ENCODE measurements at regions not wholly inside any gene's neighbourhood (a gene's known extent, or its start where the extent isn't known, plus 50 kb on each side); places are given as distances from the start of the nearest gene placed in this dataset.

- no peak for TF ChIP-seq CTCF (IDR thresholded peaks at IDR 0.05; ENCODE audit: low read depth, low read length)
- no peaks in the 10 kb centered on the region for H3K9me3 ChIP-seq
- H3K4me3 ChIP-seq (ENCODE audit: low read depth, low read length) = no peak overlapping the region
- H3K4me1 ChIP-seq = no peaks in the 10 kb centered on the region
- no peaks in the 10 kb centered on the region for H3K36me3 ChIP-seq
- H3K27me3 ChIP-seq = no peaks in the 10 kb centered on the region
- no peak for DNase-seq
These were observed 970.2 kb downstream of the BCL11A start for GRCh38 chr2:59583173-59583765.

GRCh38 chr2:59578349-59578748 is 975.1 kb downstream of the BCL11A start:
- no peak for DNase-seq
- Histone ChIP-seq H3K9me3 (no peaks in the 10 kb centered on the region), H3K36me3 (no peaks in the 10 kb centered on the region), H3K4me1 (no peaks in the 10 kb centered on the region), H3K27me3 (no peaks in the 10 kb centered on the region), H3K4me3 (ENCODE audit: low read depth, low read length) (no peak overlapping the region)
- TF ChIP-seq CTCF (IDR thresholded peaks at IDR 0.05; ENCODE audit: low read depth, low read length) = no peak

GRCh38 chr2:59575191-59575590 is 978.3 kb downstream of the BCL11A start:
- TF ChIP-seq CTCF (IDR thresholded peaks at IDR 0.05; ENCODE audit: low read depth, low read length) = no peak
- Histone ChIP-seq H3K4me1 (no peaks in the 10 kb centered on the region), H3K9me3 (no peaks in the 10 kb centered on the region), H3K36me3 (no peaks in the 10 kb centered on the region), H3K4me3 (ENCODE audit: low read depth, low read length) (no peak overlapping the region), H3K27me3 (no peaks in the 10 kb centered on the region)
- DNase-seq = no peak

GRCh38 chr2:59572227-59572626 is 981.2 kb downstream of the BCL11A start:
- Histone ChIP-seq H3K4me1 (no peaks in the 10 kb centered on the region), H3K27me3 (no peaks in the 10 kb centered on the region), H3K4me3 (ENCODE audit: low read depth, low read length) (no peak overlapping the region), H3K9me3 (no peaks in the 10 kb centered on the region), H3K36me3 (no peaks in the 10 kb centered on the region)
- no peak for TF ChIP-seq CTCF (IDR thresholded peaks at IDR 0.05; ENCODE audit: low read depth, low read length)
- DNase-seq = no peak

GRCh38 chr2:59570818-59571217 is 982.6 kb downstream of the BCL11A start:
- Histone ChIP-seq H3K4me3 (ENCODE audit: low read depth, low read length) (no peak overlapping the region), H3K36me3 (no peaks in the 10 kb centered on the region), H3K9me3 (no peaks in the 10 kb centered on the region), H3K27me3 (no peaks in the 10 kb centered on the region), H3K4me1 (no peaks in the 10 kb centered on the region)
- no peak for DNase-seq
- no peak for TF ChIP-seq CTCF (IDR thresholded peaks at IDR 0.05; ENCODE audit: low read depth, low read length)

- no peak overlapping the region for H3K4me3 ChIP-seq (ENCODE audit: low read depth, low read length)
- no peak for DNase-seq
- no peaks in the 10 kb centered on the region for H3K36me3 ChIP-seq
- H3K4me1 ChIP-seq = no peaks in the 10 kb centered on the region
- H3K27me3 ChIP-seq = no peaks in the 10 kb centered on the region
- TF ChIP-seq CTCF (IDR thresholded peaks at IDR 0.05; ENCODE audit: low read depth, low read length) = no peak
- H3K9me3 ChIP-seq = no peaks in the 10 kb centered on the region
These were observed 984.3 kb downstream of the BCL11A start for GRCh38 chr2:59569124-59569523.

Measured in BE2C (cell line).